GM12878 (cell line): ENCODE measurements at regions not wholly inside any gene's neighbourhood (a gene's known extent, or its start where the extent isn't known, plus 50 kb on each side); places are given as distances from the start of the nearest gene placed in this dataset.

ENCODE experiments used
- ATF7 ChIP-seq: fragments of 450-650 bp; IDR thresholded peaks from 2 replicates; pipeline ENCODE4 v1.6.1; 2016; ENCODE audit warnings: low read depth, mild to moderate bottlenecking
- CEBPB ChIP-seq, 2 experiments: fragments of 150-350 bp in 1 of 2; IDR thresholded peaks; 2 replicates each; pipeline ENCODE4 v1.6.1; 2012 to 2014; ENCODE audit warnings: low read depth in 2 of 2, low read length in 2 of 2, borderline replicate concordance in 1 of 2, inconsistent platforms in 1 of 2
- CHD1 ChIP-seq: IDR thresholded peaks from 2 replicates; pipeline ENCODE4 v1.6.1; 2012; ENCODE audit warnings: low read depth, low read length, improper control_type of control experiment
- CREB1 ChIP-seq: IDR thresholded peaks from 2 replicates; pipeline ENCODE4 v1.6.1; 2012; ENCODE audit warnings: low read depth, mild to moderate bottlenecking, inconsistent platforms
- EZH2 ChIP-seq: IDR thresholded peaks from 2 replicates; pipeline ENCODE4 v1.6.1; 2012; ENCODE audit warnings: low read depth, mild to moderate bottlenecking, control low read depth, inconsistent platforms, low read length, borderline replicate concordance; ENCODE audit not compliant: control insufficient read depth
- FOS ChIP-seq: IDR thresholded peaks from 3 replicates; pipeline ENCODE4 v1.6.1; 2011; ENCODE audit warnings: borderline replicate concordance; ENCODE audit not compliant: insufficient read length; ENCODE audit errors: extremely low read depth
- MXI1 ChIP-seq: fragments of 150-350 bp; IDR thresholded peaks from 2 replicates; pipeline ENCODE4 v1.6.1; 2011; ENCODE audit warnings: low read depth, mild to moderate bottlenecking, inconsistent platforms, low read length, improper control_type of control experiment
- POU2F2 ChIP-seq: IDR thresholded peaks from 3 replicates; pipeline ENCODE4 v1.6.1; 2011; ENCODE audit warnings: low read depth, mild to moderate bottlenecking, low read length, borderline replicate concordance
- USF2 ChIP-seq: IDR thresholded peaks from 2 replicates; pipeline ENCODE4 v1.6.1; 2011; ENCODE audit warnings: low read depth, low read length, improper control_type of control experiment, borderline replicate concordance
- TF ChIP-seq, protein P1 (sequence below), 3 experiments: IDR thresholded peaks in 2 of 3; conservative IDR thresholded peaks in 1 of 3; 2 replicates each; pipeline ENCODE4 v1.5.1; 2011; ENCODE audit warnings: low read depth in 3 of 3, low read length in 3 of 3, mild to moderate bottlenecking in 3 of 3, control low read depth in 2 of 3, moderate library complexity in 2 of 3, inconsistent platforms in 1 of 3, mixed read lengths in 1 of 3; ENCODE audit not compliant: control insufficient read depth in 2 of 3, insufficient read depth in 1 of 3; ENCODE audit errors: extremely low read depth in 1 of 3
- TF ChIP-seq, protein P2 (sequence below): fragments of 450-650 bp; IDR thresholded peaks from 2 replicates; pipeline ENCODE4 v1.6.1; 2014; ENCODE audit warnings: mild to moderate bottlenecking

DNA sequence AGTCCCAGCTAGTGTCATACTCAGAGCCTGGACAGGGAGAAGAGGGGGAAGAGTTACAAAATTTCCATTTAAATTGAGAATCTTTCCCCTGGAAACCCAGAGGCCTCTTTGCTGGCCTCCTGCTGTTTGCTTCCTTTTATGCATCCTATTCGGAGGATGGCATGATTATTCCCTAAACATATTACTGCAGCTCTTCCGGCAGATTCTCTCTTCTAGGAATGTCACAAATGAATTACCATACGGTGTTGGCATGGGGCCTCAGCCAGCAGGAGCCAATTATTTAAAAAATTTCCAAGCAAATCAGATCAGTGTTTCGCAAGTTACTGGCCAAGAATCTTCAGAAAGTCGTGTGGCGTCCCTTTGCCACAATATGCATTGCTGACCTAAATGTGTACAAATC lies 326.7 kb upstream of the NCAM1 start:
- TF ChIP-seq, protein P1, sequence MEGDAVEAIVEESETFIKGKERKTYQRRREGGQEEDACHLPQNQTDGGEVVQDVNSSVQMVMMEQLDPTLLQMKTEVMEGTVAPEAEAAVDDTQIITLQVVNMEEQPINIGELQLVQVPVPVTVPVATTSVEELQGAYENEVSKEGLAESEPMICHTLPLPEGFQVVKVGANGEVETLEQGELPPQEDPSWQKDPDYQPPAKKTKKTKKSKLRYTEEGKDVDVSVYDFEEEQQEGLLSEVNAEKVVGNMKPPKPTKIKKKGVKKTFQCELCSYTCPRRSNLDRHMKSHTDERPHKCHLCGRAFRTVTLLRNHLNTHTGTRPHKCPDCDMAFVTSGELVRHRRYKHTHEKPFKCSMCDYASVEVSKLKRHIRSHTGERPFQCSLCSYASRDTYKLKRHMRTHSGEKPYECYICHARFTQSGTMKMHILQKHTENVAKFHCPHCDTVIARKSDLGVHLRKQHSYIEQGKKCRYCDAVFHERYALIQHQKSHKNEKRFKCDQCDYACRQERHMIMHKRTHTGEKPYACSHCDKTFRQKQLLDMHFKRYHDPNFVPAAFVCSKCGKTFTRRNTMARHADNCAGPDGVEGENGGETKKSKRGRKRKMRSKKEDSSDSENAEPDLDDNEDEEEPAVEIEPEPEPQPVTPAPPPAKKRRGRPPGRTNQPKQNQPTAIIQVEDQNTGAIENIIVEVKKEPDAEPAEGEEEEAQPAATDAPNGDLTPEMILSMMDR (IDR thresholded peaks at IDR 0.05 in 2 of 3, conservative IDR thresholded peaks at IDR 0.05 in 1 of 3; ENCODE audit: control insufficient read depth in 2 of 3, extremely low read depth in 1 of 3, insufficient read depth in 1 of 3, low read depth in 3 of 3, low read length in 3 of 3), result no peak
- TF ChIP-seq CEBPB (IDR thresholded peaks at IDR 0.05; ENCODE audit: borderline replicate concordance in 1 of 2, low read depth in 2 of 2, low read length in 2 of 2), result no peak
- no peak for TF ChIP-seq CREB1
- TF ChIP-seq USF2, result no peak
- TF ChIP-seq, protein P2, sequence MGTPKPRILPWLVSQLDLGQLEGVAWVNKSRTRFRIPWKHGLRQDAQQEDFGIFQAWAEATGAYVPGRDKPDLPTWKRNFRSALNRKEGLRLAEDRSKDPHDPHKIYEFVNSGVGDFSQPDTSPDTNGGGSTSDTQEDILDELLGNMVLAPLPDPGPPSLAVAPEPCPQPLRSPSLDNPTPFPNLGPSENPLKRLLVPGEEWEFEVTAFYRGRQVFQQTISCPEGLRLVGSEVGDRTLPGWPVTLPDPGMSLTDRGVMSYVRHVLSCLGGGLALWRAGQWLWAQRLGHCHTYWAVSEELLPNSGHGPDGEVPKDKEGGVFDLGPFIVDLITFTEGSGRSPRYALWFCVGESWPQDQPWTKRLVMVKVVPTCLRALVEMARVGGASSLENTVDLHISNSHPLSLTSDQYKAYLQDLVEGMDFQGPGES, result no peak
- TF ChIP-seq MXI1, result no peak
- no peak for TF ChIP-seq CHD1
- no peak for TF ChIP-seq ATF7
- no peak for TF ChIP-seq EZH2
- TF ChIP-seq FOS, result no peak
- TF ChIP-seq POU2F2, result no peak
